Stomach (tissue), 4 donors: ENCODE measurements at regions not wholly inside any gene's neighbourhood (a gene's known extent, or its start where the extent isn't known, plus 50 kb on each side); places are given as distances from the start of the nearest gene placed in this dataset.

ENCODE experiments used
- EP300 ChIP-seq: sonication (generic); formaldehyde crosslinking; IDR thresholded peaks from one replicate; pipeline ENCODE4 v1.6.1; 2017; ENCODE audit warnings: antibody characterized with exemption
- POLR2A ChIP-seq, 4 donors: fragments of 450-650 bp; IDR thresholded peaks; one replicate each; pipeline ENCODE4 v1.6.1; 2016; ENCODE audit warnings: antibody characterized with exemption in 4 of 4, control low read depth in 2 of 4, mild to moderate bottlenecking in 1 of 4, moderate library complexity in 1 of 4
- POLR2AphosphoS5 ChIP-seq, 3 donors: sonication (generic); formaldehyde crosslinking; IDR thresholded peaks; one replicate each; pipeline ENCODE4 v1.6.1; 2016; ENCODE audit warnings: antibody characterized with exemption in 3 of 3
- TF ChIP-seq, protein P1 (sequence below), 7 experiments: fragments of 450-650 bp in 4 of 7; fragments of 200-600 bp in 3 of 7; sonication (generic) in 3 of 7; IDR thresholded peaks; one replicate each; pipeline ENCODE4 v1.5.1; 2016 to 2019; ENCODE audit warnings: antibody characterized with exemption in 7 of 7, control low read depth in 2 of 7, mild to moderate bottlenecking in 1 of 7

DNA sequence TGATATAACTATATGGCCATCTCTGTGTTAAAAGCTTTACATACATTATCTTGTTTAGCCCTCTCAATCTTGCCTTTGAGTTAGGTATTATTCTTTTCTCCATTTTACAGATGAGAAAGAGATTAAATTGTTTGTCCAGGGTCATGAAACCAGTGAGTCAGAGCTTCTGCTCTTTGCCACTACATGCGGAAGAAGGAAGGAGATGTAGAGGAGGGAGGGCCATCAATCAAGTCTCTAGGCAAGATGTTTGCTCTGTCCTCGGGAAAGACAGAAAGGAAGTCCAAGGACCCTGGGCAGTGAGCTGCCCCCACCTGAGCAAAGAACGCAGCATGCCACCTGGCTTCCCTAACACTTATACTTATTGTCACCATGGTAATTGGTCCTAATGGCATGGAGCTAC is 133.7 kb upstream of the IL1RAPL2 start:
- TF ChIP-seq, protein P1, sequence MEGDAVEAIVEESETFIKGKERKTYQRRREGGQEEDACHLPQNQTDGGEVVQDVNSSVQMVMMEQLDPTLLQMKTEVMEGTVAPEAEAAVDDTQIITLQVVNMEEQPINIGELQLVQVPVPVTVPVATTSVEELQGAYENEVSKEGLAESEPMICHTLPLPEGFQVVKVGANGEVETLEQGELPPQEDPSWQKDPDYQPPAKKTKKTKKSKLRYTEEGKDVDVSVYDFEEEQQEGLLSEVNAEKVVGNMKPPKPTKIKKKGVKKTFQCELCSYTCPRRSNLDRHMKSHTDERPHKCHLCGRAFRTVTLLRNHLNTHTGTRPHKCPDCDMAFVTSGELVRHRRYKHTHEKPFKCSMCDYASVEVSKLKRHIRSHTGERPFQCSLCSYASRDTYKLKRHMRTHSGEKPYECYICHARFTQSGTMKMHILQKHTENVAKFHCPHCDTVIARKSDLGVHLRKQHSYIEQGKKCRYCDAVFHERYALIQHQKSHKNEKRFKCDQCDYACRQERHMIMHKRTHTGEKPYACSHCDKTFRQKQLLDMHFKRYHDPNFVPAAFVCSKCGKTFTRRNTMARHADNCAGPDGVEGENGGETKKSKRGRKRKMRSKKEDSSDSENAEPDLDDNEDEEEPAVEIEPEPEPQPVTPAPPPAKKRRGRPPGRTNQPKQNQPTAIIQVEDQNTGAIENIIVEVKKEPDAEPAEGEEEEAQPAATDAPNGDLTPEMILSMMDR (IDR thresholded peaks at IDR 0.05) = no peak
- no peak for TF ChIP-seq POLR2AphosphoS5 (IDR thresholded peaks at IDR 0.05)
- no peak for TF ChIP-seq POLR2A (IDR thresholded peaks at IDR 0.05)
- no peak for TF ChIP-seq EP300
